ENCODE measurements at regions not wholly inside any gene's neighbourhood (a gene's known extent, or its start where the extent isn't known, plus 50 kb on each side); places are given as distances from the start of the nearest gene placed in this dataset.
"Not testable (repeated sequence)": the region's sequence is repeated elsewhere in the genome, so short reads cannot be mapped to it uniquely, and the experiment has no call there.

- not testable (repeated sequence) for TF ChIP-seq CTCF, POLR2A (IDR thresholded peaks at IDR 0.05)
Observed at GRCh38 chr2:87325911-87326294, 304.3 kb upstream of the PLGLB1 start.
